Hepatic stellate cell (primary cell): ENCODE measurements at regions not wholly inside any gene's neighbourhood (a gene's known extent, or its start where the extent isn't known, plus 50 kb on each side); places are given as distances from the start of the nearest gene placed in this dataset.

ENCODE experiments used
- DNase-seq: peaks from one replicate; pipeline ENCODE4 v3.0.0; 2011; ENCODE audit warnings: low spot score

DNA sequence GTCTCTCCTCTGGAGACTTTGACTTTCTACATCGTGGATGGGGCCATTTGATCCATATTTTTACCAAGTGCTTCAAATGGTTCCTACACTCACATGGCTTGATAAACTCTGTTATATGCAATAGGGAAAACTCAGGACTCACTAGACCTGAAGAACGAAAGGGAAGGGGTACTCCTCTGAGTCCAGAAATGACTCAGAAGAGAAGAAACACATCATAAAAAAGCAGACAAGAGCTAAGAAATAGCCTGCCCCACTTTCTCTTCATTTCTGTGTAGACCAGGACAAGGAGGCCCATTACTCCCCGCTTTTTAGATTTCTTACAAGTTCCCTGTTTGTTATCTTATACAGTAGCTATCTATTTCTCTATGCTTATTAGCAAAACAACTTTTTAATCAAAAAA, 369.8 kb upstream of the ARID1B start:
- DNase-seq = no peak

DNA sequence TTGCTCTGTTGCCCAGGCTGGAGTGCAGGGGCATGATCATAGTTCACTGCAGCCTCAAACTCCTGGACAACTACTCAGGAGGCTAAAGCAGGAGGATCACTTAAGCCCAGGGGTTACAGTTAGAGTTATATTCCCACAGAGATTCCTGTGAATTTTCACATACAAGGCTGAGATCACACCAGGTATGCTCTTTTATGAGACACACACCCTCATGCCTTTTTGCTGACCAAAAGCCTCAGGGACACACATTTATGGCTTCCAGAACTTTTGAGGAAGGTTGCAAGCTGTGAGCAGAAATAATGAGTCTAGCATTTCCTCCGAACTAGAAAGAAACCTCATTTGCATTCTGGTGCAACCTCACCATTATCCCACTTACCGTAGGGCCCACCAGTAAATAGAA, 370.5 kb upstream of the ARID1B start:
- DNase-seq = no peak

DNA sequence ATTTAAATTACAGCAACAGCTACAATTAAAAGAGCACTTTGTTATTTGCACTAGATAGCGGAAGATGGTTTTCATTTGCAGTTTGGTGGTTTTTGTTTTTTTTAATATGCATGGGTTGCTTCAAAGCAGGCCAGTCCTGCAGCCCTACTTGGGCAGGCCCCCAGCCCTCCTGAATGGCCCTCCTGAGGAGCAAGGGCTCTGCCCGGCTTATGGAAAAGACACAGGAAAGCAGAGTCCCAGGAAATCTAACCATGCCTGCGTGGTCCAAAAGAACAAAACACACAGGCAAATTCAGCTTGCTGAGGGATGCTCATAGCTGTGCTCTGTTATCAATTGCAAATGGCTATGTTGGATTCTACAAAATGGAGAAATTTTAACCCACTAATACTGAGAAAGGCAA, 371.1 kb upstream of the ARID1B start:
- no peak for DNase-seq

DNA sequence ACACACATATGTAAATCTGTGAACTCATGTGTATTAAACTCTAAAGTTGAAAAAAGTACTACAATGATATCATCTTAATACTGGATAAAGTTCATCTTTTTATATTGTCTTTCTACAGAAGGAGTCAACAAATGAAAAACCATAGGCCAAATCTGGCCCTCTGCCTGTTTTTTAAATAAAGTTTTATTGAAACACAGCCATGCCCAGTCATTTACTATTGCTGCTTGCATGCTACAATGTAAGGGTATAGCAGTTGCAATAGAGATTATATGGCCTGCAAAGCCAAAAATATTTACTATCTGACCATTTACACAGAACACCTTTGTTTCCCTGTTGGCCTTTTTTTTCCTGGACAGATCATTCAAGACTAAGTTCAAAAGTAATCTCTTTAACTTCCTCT, 374.6 kb upstream of the ARID1B start:
- no peak for DNase-seq

DNA sequence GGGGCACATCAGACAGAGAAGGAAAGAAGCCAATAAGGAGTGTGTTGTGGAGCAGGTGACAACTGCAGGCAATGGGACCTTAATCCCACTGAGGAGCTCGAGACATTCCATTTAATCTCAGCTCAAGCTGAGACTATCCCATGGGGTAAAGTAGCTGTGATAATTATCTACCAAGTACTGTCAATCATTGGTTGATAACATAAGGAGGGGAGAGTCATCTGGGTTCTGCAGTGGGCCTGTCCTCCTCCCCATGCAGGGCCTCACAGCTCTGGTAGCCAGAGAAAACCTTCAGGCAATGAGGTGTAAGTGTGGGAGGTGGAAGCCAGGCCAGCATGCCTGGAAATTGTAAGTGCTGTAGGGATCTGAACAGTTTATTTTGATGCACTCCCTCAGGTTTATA, 375.0 kb upstream of the ARID1B start:
- no peak for DNase-seq

DNA sequence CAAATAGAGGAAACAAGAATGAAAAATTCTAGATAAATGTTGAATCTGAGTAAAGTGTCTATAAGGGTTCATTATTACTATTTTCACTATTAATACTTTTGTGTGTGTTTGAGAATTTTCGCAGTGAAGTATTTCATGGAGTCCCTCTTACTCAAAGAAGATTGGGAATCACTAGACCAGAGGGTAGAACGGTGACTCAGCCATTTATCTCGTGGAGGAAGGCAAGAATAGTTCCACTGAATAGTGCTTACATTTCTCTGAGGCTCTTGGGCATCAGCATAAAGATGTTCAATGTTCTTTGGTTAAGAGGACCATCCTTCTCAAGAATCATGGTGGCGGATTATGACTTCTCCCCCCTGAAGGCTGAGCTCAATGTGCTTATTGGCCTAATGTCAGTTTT, 376.7 kb upstream of the ARID1B start:
- no peak for DNase-seq

DNA sequence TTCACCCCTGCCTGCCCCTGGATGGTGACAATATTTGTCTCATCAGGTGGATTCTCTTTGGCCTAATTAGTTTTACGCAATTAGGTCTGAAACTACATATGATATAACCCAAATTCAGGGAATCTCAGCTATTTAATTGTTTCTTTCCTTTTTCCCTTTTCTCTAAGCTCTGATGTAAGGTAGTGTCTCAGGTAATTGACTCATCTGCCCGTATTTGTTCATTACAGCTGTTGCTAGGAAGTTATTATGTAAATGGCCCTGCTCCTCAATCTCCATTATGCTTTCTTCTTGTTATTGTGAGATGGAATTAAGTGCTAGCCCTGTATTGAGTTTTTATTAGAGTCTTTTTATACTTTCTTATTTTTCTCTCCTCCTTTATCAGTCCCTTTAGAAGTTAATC, 378.2 kb upstream of the ARID1B start:
- DNase-seq = no peak

DNA sequence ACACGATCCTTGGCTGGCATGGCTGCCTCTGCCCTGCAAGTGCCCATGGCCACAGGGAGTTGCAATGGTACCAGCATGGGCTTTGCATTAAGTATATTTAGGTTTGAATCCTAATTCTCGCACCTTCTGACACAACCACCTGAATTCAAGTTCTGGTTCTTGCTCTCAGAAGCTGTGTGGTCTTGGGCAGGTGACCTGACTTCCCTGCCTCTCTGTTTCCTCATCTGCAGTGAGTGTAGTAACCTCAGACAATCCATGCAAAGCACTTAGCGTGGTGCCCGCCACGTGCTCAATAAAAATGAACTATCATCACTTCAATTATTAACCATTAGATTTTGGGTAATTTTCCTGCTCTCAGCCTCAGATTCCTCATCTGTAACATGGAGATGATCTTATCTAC, 378.8 kb upstream of the ARID1B start:
- no peak for DNase-seq

DNA sequence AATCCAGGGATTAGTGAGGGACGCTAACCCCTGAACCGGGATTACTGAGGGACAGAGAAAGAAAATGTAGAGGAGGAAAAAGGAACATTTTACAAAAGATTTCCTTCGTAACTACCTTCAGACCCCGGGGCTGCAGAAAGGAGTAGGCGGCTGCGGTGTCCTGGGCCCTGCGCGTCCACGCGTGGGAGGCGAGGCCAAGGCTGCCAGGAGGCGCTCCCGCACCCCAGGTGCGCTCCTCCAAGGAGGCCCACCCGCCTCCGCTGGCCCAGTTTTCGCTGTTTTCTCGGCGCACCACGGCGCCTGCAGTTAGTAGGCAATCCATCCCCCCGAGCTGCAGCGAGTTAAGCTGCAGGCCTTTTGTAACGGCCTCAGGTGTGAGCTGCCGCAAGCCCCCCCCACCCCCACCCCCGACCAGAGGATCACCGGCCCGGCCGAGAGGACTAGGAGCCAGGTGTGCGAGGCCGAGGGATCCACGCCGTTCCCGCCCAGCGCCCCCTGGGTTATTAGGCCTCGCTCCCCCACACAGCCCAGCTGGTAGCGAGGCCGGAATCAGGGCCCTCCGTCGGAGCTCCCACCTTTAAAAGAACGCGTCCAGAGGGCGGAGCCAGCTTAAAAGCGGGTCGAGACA, 380.3 kb upstream of the ARID1B start:
- DNase-seq = no peak

DNA sequence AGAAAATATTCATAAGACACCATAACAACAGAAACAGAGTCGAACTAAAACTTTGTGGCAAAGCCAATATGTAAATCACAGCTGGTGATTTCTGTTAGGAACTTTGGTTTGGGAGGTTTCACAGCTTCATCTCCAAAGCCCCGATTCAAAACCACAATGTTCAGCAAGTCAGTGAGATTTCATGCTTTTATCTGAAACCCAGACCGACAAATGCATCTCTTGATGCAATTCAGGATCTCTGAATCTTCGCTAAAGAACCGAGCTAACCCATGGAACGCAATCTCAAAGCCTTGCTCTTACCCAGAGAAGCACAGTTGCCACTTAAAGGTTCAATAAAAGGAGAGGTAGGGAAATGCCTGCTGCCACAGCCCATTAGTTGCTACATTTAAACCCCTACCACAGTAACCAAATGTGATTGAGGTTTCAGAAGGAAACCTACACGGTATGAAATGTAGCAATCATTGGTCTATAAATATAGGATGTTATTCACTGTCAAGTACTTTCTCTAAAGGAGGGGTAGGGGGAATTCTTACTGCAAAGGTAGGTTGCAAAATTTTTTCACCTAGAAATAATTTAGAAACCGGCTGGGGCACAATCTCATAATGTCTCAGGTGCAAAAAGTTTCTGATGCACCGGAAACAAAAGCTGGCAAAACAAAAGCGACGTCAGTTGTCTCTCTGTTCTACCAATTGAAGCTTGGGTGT, 381.0 kb upstream of the ARID1B start:
- no peak for DNase-seq

DNA sequence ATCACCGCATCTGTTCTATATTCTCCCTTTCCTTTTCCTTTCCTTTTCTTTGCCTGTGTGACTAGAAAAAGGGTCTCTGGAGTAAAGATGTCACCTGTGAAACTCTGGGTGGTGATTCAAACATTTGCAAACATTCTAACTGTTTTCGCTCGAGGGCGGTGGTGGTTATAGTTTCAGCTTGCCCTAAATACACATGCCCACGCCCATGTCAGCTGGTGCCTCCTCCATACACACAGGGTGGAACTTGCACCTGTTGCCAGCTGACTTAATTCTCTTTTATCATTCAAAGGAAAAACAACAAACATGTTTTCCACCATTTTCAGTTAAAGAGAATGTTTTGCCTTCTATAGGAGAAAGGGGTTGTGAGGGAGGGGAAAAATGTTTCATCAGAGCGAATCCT, 381.9 kb upstream of the ARID1B start:
- DNase-seq = no peak

DNA sequence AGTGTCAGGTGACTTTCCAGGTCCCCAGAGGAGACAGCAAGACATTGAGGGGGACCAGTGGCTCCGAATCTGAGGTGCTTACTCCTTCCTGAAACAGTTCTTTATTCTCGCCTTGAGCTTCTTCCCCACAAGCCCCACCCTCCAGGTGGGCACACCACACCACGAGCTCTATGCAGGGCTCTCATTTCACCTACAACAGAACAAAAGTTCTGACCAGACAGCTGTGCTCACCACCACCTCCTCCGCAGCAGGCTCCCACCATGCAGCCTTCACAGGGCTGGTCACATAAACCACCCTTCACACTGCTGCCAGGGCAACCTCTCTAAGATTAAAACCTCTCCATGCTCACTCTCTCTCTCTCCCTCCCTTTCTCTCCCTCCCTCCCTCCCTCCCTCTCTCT, 384.5 kb upstream of the ARID1B start:
- DNase-seq = no peak

DNA sequence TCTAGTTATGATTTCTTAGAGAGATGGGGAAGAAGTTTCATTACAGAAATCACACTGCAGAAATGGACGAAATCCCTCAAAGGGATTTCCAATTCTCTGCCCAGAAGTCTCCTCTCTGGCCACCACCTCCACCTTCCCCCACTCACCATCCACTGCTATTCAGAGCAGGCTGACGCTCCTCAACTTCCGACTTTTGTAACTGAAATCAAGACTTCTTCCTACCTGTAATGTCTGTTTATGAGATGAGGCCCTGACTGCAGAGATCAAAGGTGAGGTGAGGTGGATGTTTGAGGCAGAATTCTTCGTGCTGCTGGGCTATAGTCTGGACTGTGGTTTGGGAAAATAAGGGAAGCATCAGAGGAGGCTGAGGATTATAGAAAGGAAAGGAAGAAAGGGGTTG, 385.2 kb upstream of the ARID1B start:
- no peak for DNase-seq

DNA sequence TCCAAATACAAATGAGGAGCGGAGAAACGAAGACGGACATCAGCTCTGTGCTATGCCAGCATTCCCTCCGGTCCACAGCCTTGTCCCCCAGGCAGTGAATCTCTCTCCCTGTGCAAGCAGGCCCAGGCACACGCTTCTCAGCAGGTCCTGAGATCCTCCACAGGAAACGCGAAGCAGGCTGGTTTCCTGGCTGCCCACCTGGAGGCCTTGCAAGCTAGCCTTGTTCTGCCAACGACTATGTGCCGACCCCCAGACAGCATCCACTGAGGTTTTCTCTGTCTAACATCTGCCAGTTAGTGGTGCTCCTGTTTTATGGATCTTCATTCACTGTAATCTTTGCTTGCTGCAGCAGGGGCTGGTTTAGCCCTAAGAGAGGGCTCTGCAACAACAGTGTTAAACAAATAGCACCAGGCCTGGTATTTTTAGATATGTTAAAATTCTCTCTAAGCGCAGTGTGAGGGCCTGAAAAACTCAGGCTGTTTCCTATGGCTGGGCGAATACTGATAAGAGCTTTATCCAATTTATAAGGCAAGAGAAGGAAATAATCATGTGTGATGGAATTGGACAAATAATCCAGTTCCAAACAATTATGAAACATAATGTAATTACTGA, 386.0 kb upstream of the ARID1B start:
- no peak for DNase-seq

DNA sequence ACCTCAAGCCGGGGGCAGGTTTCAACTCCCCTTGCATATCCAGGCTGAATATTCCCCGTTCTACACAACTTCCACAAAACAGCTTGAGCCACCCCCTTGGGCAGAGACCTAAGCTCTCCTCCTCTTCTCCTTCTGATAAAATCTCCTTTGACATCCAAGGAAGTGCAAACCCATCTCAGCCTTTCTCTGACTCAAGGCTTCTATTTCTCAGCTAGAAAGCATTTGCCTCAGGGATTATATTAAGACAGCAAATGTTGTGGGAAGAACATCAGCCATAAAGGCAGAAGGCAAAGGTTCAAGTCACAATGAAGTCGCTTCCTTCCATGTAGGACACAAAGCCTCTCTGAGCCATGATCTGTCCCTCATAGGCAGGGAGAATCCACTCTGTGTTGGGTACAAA, 386.6 kb upstream of the ARID1B start:
- DNase-seq = no peak

DNA sequence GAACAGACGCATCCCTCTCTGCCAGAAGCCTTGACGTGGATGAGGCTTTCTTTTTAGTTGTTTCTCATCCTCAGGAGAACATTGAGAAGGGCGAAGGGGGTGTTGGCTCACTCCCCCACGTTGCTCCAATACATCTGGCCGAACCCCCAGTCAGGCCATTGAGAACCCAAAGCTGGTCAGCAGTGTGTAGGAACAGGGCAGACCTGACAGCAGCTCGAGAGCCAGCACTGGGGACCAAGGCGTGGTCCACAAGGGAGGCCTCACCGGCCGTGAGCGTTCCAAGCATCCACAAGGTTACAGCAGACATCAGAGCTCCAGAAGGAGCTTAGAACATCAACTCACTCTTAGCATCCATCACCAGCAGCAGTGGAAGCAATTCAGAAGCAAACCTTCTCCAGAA, 387.9 kb upstream of the ARID1B start:
- no peak for DNase-seq

DNA sequence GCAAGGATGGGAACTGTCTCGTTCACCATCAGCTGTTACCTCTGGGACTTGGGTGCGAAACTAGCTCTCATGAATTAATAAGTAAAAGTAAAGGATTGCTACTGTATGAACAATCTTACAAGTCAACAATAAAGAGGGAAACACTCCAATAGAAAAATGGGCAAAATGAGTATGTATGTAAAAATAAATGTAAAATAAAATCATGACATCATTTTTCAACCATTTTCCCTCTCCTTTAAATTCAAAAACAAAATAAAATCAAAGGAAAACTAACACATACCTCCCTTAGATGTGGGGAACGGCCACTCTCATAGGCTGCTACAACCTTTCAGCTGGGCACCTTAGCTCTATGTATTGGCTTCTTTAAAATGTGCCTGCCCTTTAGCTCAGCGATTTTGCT, 389.7 kb upstream of the ARID1B start:
- DNase-seq = no peak

DNA sequence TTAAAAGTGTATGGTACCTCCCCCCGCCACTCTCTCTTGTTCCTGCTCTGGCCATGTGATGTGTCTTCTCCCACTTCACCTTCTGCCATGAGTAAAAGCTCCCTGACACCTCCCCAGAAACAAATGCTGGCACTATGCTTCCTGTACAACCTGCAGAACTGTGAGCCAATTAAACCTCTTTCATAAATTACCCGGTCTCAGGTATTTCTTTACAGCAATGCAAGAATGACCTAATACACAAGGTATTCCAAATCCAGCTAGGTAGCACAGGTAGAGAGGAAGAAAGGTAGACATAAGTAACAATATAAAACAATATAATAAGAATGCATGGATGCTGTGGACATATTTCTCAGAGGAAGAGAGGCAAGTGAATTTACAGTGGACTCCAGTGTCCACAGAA, 394.1 kb upstream of the ARID1B start:
- no peak for DNase-seq

DNA sequence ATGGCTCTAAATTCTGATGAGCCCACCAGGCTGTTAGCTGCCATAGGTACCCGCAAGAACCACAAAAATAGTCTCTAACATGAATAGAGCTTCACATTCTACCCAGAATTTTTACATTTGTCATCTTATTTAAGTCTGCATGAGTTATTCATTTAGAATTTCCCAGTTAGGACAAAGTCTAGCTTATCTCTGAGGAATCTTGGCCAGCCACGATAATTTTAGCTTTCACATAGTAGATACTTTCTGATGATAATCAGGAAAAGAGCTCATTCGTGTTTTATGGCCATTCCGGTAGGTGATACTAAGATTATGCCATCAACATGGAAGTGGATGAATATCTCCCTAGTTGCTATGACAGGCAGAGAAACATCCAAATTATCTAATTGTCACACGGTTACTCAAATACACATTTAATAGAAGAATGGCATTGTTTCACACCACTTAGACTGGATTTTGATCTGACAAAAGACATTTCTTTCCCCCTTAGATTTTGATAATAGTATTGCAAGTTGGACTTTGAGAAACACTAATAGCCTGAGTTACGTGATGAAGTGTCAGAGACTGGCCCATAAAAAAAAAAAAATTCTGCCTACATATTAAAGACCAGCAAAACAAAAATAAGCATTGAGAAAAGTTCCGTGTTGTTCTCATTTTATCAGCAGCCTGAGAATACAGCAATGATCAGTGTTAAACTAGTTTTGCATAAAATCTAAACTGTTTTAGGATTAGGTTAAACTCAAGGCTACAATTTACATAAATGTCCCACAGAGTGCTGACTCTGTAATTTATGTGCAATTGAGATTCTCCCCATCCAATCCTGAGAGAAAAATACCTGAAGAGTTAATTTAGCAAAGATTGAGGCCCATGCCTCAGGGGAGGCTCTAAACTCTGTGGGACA, 397.5 kb upstream of the ARID1B start:
- DNase-seq = no peak

DNA sequence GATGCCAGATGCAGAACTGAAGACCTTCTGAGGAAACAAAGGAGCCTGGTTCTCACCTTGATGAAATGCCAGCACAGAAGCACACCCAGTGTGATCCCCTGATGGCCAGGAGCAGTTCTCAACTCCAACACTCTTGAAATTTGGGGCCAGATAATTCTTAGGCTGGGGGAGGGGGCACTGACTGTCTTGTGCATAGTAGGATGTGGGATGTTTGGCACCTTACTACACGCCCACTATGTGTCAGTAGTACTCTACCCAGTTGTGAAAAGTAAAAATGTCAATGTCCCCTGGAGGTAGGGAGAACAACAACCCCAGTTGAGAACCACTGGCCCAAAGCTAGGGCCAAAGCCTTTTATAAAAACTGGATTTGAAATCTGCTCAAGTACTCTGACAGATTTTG, 398.3 kb upstream of the ARID1B start:
- DNase-seq = no peak

DNA sequence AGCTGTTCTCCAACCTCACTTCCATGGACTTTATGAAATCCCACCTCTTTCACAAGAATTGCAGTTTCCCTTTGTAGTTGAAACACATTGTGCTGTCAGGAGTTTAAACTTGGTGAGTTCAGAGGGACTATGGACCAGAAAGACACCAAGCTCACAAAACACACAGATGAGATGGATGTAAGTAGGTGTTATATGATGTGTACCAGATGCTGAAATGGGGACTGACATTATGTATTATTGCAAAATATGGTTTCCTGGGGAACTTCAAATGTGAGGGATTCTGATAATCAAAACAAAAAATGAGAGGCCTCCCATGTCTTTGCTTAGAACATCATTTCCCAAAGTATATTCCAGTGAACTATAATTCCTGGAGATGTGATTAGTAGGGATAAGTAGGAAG, 401.1 kb upstream of the ARID1B start:
- no peak for DNase-seq

DNA sequence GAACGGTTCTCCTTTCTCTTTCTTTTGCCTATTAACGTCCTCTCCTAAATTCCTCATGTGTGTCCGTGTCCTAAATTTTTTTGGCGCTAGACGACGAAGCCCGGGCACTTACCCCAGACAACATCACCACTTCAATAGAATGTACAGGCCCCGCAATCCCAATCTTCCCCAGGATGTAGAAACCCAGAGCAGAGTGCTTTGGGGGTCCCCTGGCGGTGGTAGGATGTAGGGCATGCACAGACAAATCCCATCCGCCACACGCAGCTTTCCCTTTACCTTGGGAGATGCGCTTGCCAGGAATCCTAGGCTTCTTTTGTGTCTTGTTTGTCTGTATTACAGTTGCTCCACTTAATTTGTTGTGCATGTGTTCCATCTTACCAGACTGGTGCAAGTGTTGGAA, 417.3 kb upstream of the ARID1B start:
- no peak for DNase-seq

DNA sequence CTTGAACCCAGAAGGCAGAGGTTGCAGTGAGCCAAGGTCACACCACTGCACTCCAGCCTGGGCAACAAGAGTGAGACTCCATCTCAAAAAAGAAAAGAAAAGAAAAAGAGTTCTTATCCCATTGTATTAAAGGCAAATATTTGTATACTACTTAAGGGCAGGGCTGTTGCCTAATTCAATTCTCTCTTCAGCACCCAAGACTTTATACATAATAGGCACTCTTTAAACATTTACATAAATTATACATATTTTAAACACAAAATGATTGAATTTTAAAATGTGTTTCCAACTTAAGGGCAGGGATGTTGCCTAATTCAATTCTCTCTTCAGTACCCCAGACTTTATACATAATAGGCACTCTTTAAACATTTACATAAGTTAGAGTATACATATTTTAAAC, 424.3 kb upstream of the ARID1B start:
- DNase-seq = no peak
